Psoas muscle (tissue), 7 donors: ENCODE measurements at regions not wholly inside any gene's neighbourhood (a gene's known extent, or its start where the extent isn't known, plus 50 kb on each side); places are given as distances from the start of the nearest gene placed in this dataset.

Experiments used
- ATAC-seq, 4 donors: fragments of 200-7000 bp; cut with Tn5 transposase; one replicate each; pipeline ENCODE4 v1.9.1; 2020; ENCODE audit warnings: moderate library complexity in 3 of 4, mild to moderate bottlenecking in 2 of 4
- DNase-seq, 2 donors: peaks; one replicate each; pipeline ENCODE4 v3.0.0-alpha.2; 2020
- H3K27ac ChIP-seq: fragments of 200-600 bp; one replicate; pipeline ENCODE4 v1.8.0; 2022
- H3K27me3 ChIP-seq, 3 donors: fragments of 200-600 bp in 1 of 3; one replicate each; pipeline versions ENCODE4 v1.6.1 to v1.8.0; 2013 to 2022; ENCODE audit warnings: low read length in 2 of 3, mild to moderate bottlenecking in 2 of 3, moderate library complexity in 1 of 3; ENCODE audit not compliant: insufficient read depth in 3 of 3
- H3K36me3 ChIP-seq, 2 donors: fragments of 200-600 bp in 1 of 2; one replicate each; pipeline versions ENCODE4 v1.6.1 to v1.8.0; 2013 to 2022; ENCODE audit warnings: low read depth in 1 of 2, mild to moderate bottlenecking in 1 of 2, moderate library complexity in 1 of 2; ENCODE audit not compliant: insufficient read depth in 1 of 2
- H3K4me1 ChIP-seq: fragments of 200-600 bp; one replicate; pipeline ENCODE4 v1.8.0; 2022
- H3K4me3 ChIP-seq: fragments of 200-600 bp; one replicate; pipeline ENCODE4 v1.8.0; 2022; ENCODE audit warnings: mild to moderate bottlenecking
- H3K9me3 ChIP-seq: fragments of 200-600 bp; one replicate; pipeline ENCODE4 v1.8.0; 2022
- WGBS, 3 donors: extraction: QIAGEN DNeasy Blood & Tissue Kit; methylation state at CpG; one replicate each; pipeline versions ENCODE4 v1.1.6 to v1.1.7; 2013; 5-methylcytosine and 5-hydroxymethylcytosine counted together
- intact Hi-C, 2 donors: fragments of 100-400 bp; cut with DNase I; formaldehyde crosslinking; loops; one replicate each; pipeline versions ENCODE4 v1.11.0 to v1.14.2; 2022
- TF ChIP-seq, protein P1 (sequence below): fragments of 200-600 bp; IDR thresholded peaks from one replicate; pipeline ENCODE4 v1.8.0; 2022; ENCODE audit warnings: antibody characterized with exemption
- donor health status: healthy with polysubstance abuse.
- donor health status: DM: no; HTN: no; CAD: no; lungs with moderate emphysema.
- donor health status: Bipolar disorder and iron deficiency.
- donor health status: healthy.
- donor health status: DM: yes; HTN: yes; CAD: no.
- donor health status: DM: no; HTN: no; CAD: no.
- donor health status: DM: yes; HTN: yes; CAD: no.

DNA sequence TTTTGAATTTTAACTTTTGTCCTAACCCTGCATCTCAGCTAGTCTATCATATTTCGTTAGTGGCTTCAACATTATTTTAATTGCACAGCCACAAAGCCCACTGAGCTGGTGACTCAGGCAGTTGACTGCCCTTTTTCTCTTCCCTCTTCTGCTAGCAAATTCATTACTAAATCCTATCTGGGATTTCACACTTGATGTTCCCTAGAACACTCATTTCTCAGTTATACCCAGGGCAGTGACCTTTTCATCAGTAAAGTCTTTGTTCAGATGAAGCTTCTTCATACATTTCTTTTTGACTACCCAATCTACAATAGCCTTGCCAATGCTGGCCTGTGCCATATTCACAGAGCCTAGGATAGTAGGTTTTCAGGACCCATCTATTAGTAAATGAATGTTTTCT lies 107.0 kb downstream of the ATXN7L3B start:
- H3K27me3 ChIP-seq = no peaks in the 10 kb centered on the region
- 67 to 74% (median 70%) methylated on average over 1 of the region's 1 CpG for WGBS, 3 donors
- intact Hi-C loops = no loop called here
- H3K9me3 ChIP-seq = no peaks in the 10 kb centered on the region
- H3K4me3 ChIP-seq = no peak overlapping the region
- DNase-seq (no peak), ATAC-seq (no peak)
- TF ChIP-seq, protein P1, sequence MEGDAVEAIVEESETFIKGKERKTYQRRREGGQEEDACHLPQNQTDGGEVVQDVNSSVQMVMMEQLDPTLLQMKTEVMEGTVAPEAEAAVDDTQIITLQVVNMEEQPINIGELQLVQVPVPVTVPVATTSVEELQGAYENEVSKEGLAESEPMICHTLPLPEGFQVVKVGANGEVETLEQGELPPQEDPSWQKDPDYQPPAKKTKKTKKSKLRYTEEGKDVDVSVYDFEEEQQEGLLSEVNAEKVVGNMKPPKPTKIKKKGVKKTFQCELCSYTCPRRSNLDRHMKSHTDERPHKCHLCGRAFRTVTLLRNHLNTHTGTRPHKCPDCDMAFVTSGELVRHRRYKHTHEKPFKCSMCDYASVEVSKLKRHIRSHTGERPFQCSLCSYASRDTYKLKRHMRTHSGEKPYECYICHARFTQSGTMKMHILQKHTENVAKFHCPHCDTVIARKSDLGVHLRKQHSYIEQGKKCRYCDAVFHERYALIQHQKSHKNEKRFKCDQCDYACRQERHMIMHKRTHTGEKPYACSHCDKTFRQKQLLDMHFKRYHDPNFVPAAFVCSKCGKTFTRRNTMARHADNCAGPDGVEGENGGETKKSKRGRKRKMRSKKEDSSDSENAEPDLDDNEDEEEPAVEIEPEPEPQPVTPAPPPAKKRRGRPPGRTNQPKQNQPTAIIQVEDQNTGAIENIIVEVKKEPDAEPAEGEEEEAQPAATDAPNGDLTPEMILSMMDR = no peak
- no peaks in the 10 kb centered on the region for H3K36me3 ChIP-seq
- no peaks in the 10 kb centered on the region for H3K4me1 ChIP-seq
- no peak overlapping the region for H3K27ac ChIP-seq

DNA sequence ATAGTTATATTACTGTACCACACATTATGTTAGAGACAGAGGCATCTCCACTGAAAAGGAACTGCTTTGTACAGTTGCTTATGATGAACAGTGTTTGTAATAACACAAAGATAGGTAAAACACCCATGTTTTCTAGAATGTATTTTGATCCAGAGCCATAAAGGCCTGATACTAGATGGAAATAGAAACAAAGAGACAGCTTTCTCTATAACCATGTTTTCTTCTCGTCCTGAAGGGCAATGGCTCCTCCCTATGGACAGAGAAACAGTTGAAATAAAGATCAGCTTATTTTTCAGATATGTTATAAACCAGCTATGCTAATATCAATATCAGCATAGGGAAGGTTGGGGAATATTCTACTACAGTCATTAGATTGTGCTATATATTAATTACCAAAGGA lies 109.2 kb downstream of the ATXN7L3B start:
- Histone ChIP-seq H3K4me3 (no peak overlapping the region), H3K36me3 (no peaks in the 10 kb centered on the region), H3K27me3 (no peaks in the 10 kb centered on the region), H3K4me1 (no peaks in the 10 kb centered on the region), H3K9me3 (no peaks in the 10 kb centered on the region), H3K27ac (no peak overlapping the region)
- TF ChIP-seq, protein P1 = no peak
- DNase-seq (no peak), ATAC-seq (no peak)
- intact Hi-C loops = no loop called here
- WGBS, 3 donors = 12 to 16% (median 12%) methylated on average over 1 of the region's 1 CpG

DNA sequence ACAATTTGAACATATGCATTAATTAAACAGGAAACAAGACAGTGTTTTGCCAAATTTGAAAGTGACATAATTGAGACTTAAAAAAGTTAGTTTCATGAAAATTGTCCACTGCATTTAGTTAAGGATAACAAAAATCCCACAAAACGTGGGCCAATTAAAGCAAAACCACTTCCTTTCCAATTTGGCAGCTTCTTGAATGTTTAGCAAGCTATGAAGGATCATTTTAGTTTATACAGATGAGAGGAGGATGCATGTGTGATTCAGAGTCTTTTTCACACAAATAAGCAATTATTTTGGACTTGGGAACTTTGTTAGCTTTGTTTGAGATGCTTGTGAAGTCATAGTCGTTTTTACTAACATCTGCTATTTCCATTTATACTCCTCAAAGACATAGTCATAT lies 109.6 kb downstream of the ATXN7L3B start:
- H3K9me3 ChIP-seq = no peaks in the 10 kb centered on the region

DNA sequence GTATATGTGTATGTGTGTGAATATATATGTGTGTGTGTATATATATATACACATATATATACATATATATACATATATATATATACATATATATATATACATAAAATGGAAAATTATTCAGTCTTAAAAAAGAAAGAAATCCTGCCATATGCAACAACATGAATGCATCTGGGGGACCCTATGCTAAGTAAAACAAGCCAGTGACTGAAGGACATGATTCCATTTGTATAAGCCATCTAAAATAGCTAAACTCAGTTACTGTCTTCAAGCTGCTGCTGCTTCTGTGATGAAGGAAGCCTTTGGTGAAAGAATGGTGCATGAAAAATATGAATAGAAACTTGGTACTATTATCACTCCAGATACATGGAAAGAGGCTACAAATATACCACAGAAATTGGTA lies 118.6 kb downstream of the ATXN7L3B start:
- H3K27me3 ChIP-seq = no peaks in the 10 kb centered on the region
- H3K27ac ChIP-seq = no peak overlapping the region
- ATAC-seq (no peak), DNase-seq (no peak)
- no peaks in the 10 kb centered on the region for H3K4me1 ChIP-seq
- TF ChIP-seq, protein P1 = no peak
- H3K36me3 ChIP-seq = no peaks in the 10 kb centered on the region
- H3K4me3 ChIP-seq = no peak overlapping the region
- intact Hi-C loops = no loop called here
- H3K9me3 ChIP-seq = peaks cover 4% of the 10 kb centered on the region

More for the DNA sequence above, 109.6 kb downstream of the ATXN7L3B start:
- no peak for ATAC-seq
- H3K27ac ChIP-seq = no peak overlapping the region
- no peaks in the 10 kb centered on the region for H3K27me3 ChIP-seq
- intact Hi-C loops = no loop called here
- no peaks in the 10 kb centered on the region for H3K36me3 ChIP-seq
- H3K4me3 ChIP-seq = no peak overlapping the region
- 4 to 7% (median 6%) methylated on average over 2 of the region's 2 CpGs for WGBS, 3 donors
- no peaks in the 10 kb centered on the region for H3K4me1 ChIP-seq
- TF ChIP-seq, protein P1 = no peak
- DNase-seq = no peak

DNA sequence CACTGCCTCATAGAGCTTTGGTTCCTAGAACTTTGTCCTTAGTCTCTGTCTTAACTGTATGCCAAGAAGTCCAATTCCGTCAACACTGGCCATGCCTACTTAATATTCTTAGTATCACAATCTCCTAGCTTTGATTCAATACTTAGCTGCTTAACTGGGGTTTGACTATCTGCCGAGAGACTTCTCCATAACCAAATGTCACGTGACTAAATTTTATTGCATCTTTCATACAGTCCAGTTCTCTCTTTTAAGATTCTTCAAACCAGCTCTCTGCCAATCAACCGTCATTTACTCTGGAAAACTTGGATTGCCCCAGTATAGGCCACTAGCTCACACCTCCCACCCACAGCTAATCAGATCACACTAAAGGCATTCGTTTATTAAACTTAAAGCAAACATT lies 122.8 kb downstream of the ATXN7L3B start:
- TF ChIP-seq, protein P1 = no peak

More for the DNA sequence above, 122.8 kb downstream of the ATXN7L3B start:
- no peak overlapping the region for H3K27ac ChIP-seq
- no peaks in the 10 kb centered on the region for H3K36me3 ChIP-seq
- ATAC-seq = no peak
- H3K4me3 ChIP-seq = no peak overlapping the region
- 71 to 75% (median 74%) methylated on average over 5 of the region's 5 CpGs for WGBS, 3 donors
- H3K4me1 ChIP-seq = no peaks in the 10 kb centered on the region
- H3K9me3 ChIP-seq = no peaks in the 10 kb centered on the region
- intact Hi-C loops = no loop called here
- DNase-seq = no peak
- no peaks in the 10 kb centered on the region for H3K27me3 ChIP-seq
